Occipital lobe (tissue), 1 donor: ENCODE measurements at regions not wholly inside any gene's neighbourhood (a gene's known extent, or its start where the extent isn't known, plus 50 kb on each side); places are given as distances from the start of the nearest gene placed in this dataset.

Experiments
- DNase-seq: peaks from one replicate; lab custom pipeline; 2025; lab: John Stamatoyannopoulos, UW

DNA sequence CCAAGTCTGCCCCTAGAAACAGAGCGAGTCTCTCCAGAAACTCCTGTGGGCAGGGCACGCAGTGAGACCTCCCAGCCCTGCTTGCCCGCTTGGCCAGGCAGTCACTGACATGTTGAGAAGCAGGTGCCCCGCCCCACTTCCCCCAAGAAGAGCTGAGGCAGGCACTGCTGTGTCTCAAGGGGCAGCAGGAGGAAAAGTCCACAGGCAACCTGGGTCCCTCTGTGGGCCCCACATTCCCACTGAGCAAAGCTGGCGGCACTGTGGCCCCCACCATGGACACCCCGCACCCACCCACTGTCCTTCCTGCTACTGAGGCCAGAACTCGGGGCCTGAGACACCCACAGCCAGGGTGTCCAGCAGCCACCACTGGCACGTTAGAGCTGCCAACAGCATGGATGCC, 137.3 kb upstream of the NKX1-1 start:
- DNase-seq, result no peak

GRCh38 chr4:1542516-1543320, 136.5 kb upstream of the NKX1-1 start:
- DNase-seq, result no peak

- DNase-seq, result no peak
Measured at GRCh38 chr4:1542226-1542490, 135.9 kb upstream of the NKX1-1 start.

- DNase-seq, result no peak
Measured at GRCh38 chr4:1541449-1542225, 135.4 kb upstream of the NKX1-1 start.

DNA sequence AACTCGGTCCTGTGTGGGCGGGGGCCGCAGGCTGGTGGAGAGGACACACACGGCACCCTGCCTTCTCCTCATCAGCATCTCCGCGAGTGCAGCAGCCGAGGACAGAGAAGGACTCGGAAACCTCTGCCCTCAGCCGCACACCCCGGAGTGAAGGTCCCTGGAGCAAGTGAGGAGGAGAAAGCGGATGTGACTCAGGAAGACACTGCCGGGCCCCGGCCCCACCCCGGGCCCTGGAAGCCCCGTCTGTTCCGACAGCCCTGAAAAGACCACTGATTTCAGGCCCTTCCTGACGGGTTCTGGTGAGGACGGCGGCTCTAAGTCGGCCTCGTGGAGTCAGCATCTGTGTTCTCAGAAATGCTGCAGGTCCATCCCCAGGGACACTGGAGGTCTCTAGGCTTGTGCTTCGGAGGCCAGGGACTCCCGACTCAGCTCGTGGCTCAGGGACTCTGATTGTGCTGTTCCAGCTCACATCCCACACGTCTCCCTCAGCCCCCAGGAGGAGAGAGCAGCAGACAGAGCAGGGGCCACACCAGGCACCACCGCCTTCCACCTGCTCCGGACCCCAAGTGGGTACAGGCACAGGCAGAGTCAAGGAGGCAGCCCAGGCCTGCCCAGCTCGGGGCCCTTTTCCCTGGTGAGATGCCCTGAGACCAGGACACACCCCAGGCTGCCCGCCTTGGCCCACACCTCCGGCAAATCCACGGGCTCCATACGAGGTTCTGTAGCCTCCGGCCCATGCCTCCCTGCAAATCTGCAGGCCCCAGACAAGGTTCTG, 134.5 kb upstream of the NKX1-1 start:
- no peak for DNase-seq

GRCh38 chr4:1539859-1540600, 133.8 kb upstream of the NKX1-1 start:
- no peak for DNase-seq

- no peak for DNase-seq
Measured at GRCh38 chr4:1538941-1539772, 132.9 kb upstream of the NKX1-1 start.

DNA sequence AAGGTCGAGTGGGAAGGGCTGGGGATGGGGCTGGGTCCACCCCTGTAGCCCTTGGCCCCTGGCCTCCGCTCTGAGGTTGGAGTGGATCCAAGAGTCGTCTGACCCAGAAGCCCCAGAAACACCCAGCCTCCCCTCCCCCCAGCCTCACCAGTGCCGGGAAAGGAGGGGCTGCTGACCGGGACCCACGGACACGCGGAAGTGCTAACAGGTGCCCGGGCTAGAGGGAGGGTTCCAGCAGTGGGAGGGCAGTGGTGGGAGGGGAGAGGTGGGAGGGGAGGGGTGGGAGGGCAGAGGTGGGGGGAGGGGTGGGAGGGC, 131.8 kb upstream of the NKX1-1 start:
- no peak for DNase-seq

- DNase-seq, result no peak
Measured at GRCh38 chr4:1537410-1538095, 131.3 kb upstream of the NKX1-1 start.

DNA sequence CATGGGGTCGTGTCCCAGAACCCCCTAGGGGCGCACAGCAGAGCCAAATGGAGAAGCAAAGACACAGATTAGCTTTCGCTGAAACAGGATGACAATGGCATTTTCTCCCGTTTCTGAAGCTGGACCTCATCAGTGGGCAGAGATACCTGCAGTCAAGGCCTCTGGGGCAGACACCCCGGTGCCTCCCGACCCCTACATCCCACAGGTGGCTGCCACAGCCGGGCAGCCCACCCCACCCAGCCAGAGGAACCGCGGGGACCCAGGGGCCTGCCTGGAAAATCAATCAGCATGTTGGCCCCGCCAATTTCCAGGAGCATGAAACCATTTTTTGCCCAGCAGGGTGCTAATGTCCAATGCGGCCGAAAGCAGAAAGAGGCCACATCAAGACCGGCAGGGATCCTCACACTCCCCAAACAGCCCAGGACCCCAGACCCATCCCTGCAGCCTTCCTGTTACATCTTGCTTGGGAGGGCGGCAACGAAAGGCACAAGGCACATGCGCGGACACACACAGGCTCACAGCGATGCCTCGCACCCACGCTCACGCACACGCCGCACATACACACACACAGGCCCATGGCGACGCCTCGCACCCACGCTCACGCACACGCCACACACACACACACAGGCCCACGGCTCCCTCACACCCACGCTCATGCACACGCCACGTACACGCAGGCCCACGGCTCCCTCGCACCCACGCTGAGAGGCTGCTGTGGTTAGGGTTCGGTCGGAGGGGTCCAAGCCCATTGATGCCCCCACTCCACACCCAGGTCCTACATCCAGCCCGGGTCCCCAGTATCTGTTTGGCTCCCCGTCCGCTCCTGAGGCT, 130.6 kb upstream of the NKX1-1 start:
- no peak for DNase-seq

GRCh38 chr4:1535926-1536578, 129.8 kb upstream of the NKX1-1 start:
- DNase-seq, result no peak

- no peak for DNase-seq
Measured at GRCh38 chr4:1534876-1535526, 128.8 kb upstream of the NKX1-1 start.

GRCh38 chr4:1534095-1534872, 128.0 kb upstream of the NKX1-1 start:
- no peak for DNase-seq

DNA sequence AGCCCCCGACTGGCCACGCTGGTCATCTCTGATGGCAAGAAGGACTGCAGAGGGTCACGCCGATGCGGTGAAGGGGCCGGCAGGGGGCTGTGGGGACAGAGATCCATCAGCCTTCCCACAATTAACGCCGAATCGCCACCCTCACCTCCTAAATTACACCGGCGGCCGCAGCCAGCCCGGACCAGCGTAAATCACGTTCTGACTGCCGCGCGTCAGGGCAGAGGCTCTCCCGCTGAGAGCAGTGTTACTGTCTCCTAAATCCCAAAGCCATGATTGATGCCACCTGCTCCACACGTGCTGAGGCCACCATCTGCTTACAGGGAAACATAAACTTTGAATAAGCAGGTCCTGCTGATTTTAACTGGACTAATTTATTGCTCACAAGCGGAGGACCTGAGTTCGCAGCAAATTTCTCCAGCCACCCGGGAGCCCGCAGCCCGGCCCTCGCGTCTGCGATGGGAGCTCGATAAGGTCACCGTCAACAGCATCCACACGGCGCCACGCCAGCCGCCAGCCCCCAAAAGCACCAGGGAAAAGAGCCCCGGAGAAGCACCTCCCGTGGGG, 127.3 kb upstream of the NKX1-1 start:
- no peak for DNase-seq

GRCh38 chr4:1532549-1533395, 126.5 kb upstream of the NKX1-1 start:
- DNase-seq, result no peak
